ENCODE measurements at regions not wholly inside any gene's neighbourhood (a gene's known extent, or its start where the extent isn't known, plus 50 kb on each side); places are given as distances from the start of the nearest gene placed in this dataset.

GRCh38 chr12:92213166-92213565 is 67.5 kb upstream of the BTG1 start:
- no peak for DNase-seq

- DNase-seq, result no peak
Measured at GRCh38 chr12:92210071-92210470, 64.4 kb upstream of the BTG1 start.

- peak; percentile 66 for DNase-seq
Measured at GRCh38 chr12:92208613-92209121, 63.0 kb upstream of the BTG1 start.

DNA sequence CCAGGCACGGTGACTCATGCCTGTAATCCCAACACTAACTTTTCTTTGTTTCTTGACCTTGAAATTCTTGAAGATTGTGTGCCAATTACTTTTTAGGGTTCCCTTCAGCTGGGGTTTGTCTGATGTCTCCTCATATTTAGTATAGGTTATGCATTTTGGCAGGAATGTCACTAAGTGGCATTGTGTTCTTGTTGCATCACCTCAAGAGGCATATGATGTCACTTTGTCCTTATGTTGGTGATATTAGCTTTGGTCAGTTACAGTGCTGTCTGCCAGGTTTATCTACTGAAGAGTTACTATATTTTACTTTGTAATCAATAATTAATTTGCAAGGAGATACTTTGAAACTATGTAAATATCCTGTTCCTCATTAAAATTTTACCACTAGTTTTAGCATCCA is 61.0 kb upstream of the BTG1 start:
- no peak for DNase-seq

DNA sequence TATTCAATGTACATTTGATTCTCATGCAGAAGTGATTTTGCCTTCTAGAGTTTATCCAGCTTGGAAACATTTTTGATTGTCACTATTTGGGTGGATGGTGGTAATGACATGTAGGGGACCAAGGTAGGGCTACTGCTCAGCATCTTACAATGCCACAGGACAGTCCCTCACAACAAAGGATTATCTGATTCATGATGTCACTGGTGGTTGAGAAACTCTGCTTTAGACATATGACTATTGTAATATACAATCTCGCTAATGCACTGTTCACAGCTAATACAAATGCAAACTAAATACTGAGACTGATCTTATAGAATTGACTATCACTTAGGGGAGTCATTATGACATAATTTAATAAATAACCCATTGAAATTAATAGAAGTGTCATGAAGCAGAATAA is 60.4 kb upstream of the BTG1 start:
- DNase-seq, result no peak

- no peak for DNase-seq
Measured at GRCh38 chr12:92199819-92200576, 54.4 kb upstream of the BTG1 start.

DNA sequence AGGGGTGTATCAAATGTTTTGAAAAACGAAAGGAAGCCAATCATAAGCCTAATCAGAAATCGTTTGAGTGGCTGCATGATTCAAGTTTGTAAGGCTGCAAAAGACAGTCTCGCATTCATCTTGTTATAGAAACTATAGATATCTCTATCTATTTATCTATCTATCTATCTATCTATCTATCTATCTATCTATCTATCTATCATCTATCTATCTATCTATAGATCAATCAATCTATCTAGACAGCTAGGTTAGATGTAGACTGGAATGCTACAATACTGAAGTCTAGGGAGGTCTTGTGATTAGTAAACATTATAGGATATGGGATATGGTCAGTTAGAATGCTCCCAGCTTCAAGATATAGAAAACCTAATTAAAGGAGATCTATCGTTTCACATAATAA is 52.2 kb upstream of the BTG1 start:
- no peak for DNase-seq

DNA sequence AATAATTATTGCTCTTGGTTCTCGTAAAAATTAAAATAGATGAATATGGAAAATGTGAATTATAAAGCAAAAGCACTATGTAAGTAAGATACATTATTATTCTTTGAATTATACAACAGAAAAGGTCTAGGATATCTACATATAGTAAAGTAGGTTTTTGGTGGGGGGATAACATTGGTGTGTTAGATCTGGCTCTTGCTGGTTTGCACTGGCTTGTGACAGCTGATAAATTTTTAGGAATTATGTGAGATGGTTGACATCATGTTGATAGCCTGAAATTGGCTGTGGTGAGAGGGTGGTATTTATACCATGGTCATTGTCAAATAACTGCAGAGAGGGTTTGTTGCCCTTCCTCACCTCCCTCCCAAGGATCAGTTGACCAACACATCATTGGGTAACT is 50.7 kb upstream of the BTG1 start:
- DNase-seq, result no peak
